ENCODE measurements at regions not wholly inside any gene's neighbourhood (a gene's known extent, or its start where the extent isn't known, plus 50 kb on each side); places are given as distances from the start of the nearest gene placed in this dataset.
"Not testable (repeated sequence)": the region's sequence is repeated elsewhere in the genome, so short reads cannot be mapped to it uniquely, and the experiment has no call there.

GRCh38 chr4:72704925-72705640 is 136.1 kb upstream of the ADAMTS3 start:
- 84% methylated on average over 7 of the region's 7 CpGs for WGBS
- H3K27me3 ChIP-seq (ENCODE audit: control insufficient read depth in 2 of 2, insufficient read depth in 1 of 2, low read length in 1 of 2); H3K36me3 ChIP-seq (ENCODE audit: control insufficient read depth in 2 of 2, insufficient read depth in 2 of 2, low read length in 1 of 2); DNase-seq (ENCODE audit: low read depth in 6 of 9, low spot score in 9 of 9); H3K9me3 ChIP-seq (ENCODE audit: control insufficient read depth in 2 of 2, insufficient read depth in 1 of 2, low read length in 1 of 2); H3K4me1 ChIP-seq (ENCODE audit: control insufficient read depth in 2 of 2, insufficient read depth in 2 of 2, low read length in 2 of 2); H3K27ac ChIP-seq (ENCODE audit: low read depth in 1 of 2, low read length in 1 of 2); H3K4me3 ChIP-seq (ENCODE audit: low read length in 2 of 2): not testable (repeated sequence)

- DNase-seq (ENCODE audit: low read depth in 6 of 9, low spot score in 9 of 9): no peak
- Histone ChIP-seq H3K27me3 (ENCODE audit: control insufficient read depth in 2 of 2, insufficient read depth in 1 of 2, low read length in 1 of 2) (no peaks in the 10 kb centered on the region), H3K4me3 (ENCODE audit: low read length in 2 of 2) (no peak overlapping the region), H3K4me1 (ENCODE audit: control insufficient read depth in 2 of 2, insufficient read depth in 2 of 2, low read length in 2 of 2) (no peaks in the 10 kb centered on the region), H3K27ac (ENCODE audit: low read depth in 1 of 2, low read length in 1 of 2) (no peak overlapping the region), H3K9me3 (ENCODE audit: control insufficient read depth in 2 of 2, insufficient read depth in 1 of 2, low read length in 1 of 2) (no peaks in the 10 kb centered on the region), H3K36me3 (ENCODE audit: control insufficient read depth in 2 of 2, insufficient read depth in 2 of 2, low read length in 1 of 2) (no peaks in the 10 kb centered on the region)
- 89% methylated on average over 3 of the region's 3 CpGs for WGBS
Measured at GRCh38 chr4:72702948-72703347, 133.9 kb upstream of the ADAMTS3 start.

- Histone ChIP-seq H3K36me3 (ENCODE audit: control insufficient read depth in 2 of 2, insufficient read depth in 2 of 2, low read length in 1 of 2) (no peaks in the 10 kb centered on the region), H3K9me3 (ENCODE audit: control insufficient read depth in 2 of 2, insufficient read depth in 1 of 2, low read length in 1 of 2) (no peaks in the 10 kb centered on the region), H3K27me3 (ENCODE audit: control insufficient read depth in 2 of 2, insufficient read depth in 1 of 2, low read length in 1 of 2) (no peaks in the 10 kb centered on the region), H3K27ac (ENCODE audit: low read depth in 1 of 2, low read length in 1 of 2) (no peak overlapping the region), H3K4me3 (ENCODE audit: low read length in 2 of 2) (peak overlapping the region; percentile 21 to 49), H3K4me1 (ENCODE audit: control insufficient read depth in 2 of 2, insufficient read depth in 2 of 2, low read length in 2 of 2) (no peaks in the 10 kb centered on the region)
- WGBS: 24% methylated on average over 7 of the region's 7 CpGs
- DNase-seq (ENCODE audit: low read depth in 6 of 9, low spot score in 9 of 9): peak; percentile 11 to 69 (median 23)
Measured at GRCh38 chr4:72701987-72702819, 133.2 kb upstream of the ADAMTS3 start.

GRCh38 chr4:72690771-72691170 is 121.8 kb upstream of the ADAMTS3 start:
- 63% methylated on average over 1 of the region's 1 CpG for whole genome bisulfite sequencing

GRCh38 chr4:72689923-72690322 is 120.9 kb upstream of the ADAMTS3 start:
- Histone ChIP-seq H3K4me3 (ENCODE audit: low read length in 2 of 2) (no peak overlapping the region), H3K36me3 (ENCODE audit: control insufficient read depth in 2 of 2, insufficient read depth in 2 of 2, low read length in 1 of 2) (no peaks in the 10 kb centered on the region), H3K27me3 (ENCODE audit: control insufficient read depth in 2 of 2, insufficient read depth in 1 of 2, low read length in 1 of 2) (no peaks in the 10 kb centered on the region), H3K4me1 (ENCODE audit: control insufficient read depth in 2 of 2, insufficient read depth in 2 of 2, low read length in 2 of 2) (no peaks in the 10 kb centered on the region), H3K27ac (ENCODE audit: low read depth in 1 of 2, low read length in 1 of 2) (no peak overlapping the region), H3K9me3 (ENCODE audit: control insufficient read depth in 2 of 2, insufficient read depth in 1 of 2, low read length in 1 of 2) (peaks cover 0 to 4% of the 10 kb centered on the region in 2 donors)
- 95% methylated on average over 1 of the region's 1 CpG for WGBS
- DNase-seq (ENCODE audit: low read depth in 6 of 9, low spot score in 9 of 9): no peak

More at GRCh38 chr4:72690771-72691170, 121.8 kb upstream of the ADAMTS3 start:
- Histone ChIP-seq H3K4me3 (ENCODE audit: low read length in 2 of 2) (no peak overlapping the region), H3K4me1 (ENCODE audit: control insufficient read depth in 2 of 2, insufficient read depth in 2 of 2, low read length in 2 of 2) (no peaks in the 10 kb centered on the region), H3K9me3 (ENCODE audit: control insufficient read depth in 2 of 2, insufficient read depth in 1 of 2, low read length in 1 of 2) (peaks cover 0 to 4% of the 10 kb centered on the region in 2 donors), H3K36me3 (ENCODE audit: control insufficient read depth in 2 of 2, insufficient read depth in 2 of 2, low read length in 1 of 2) (no peaks in the 10 kb centered on the region), H3K27me3 (ENCODE audit: control insufficient read depth in 2 of 2, insufficient read depth in 1 of 2, low read length in 1 of 2) (no peaks in the 10 kb centered on the region), H3K27ac (ENCODE audit: low read depth in 1 of 2, low read length in 1 of 2) (no peak overlapping the region)
- no peak for DNase-seq (ENCODE audit: low read depth in 6 of 9, low spot score in 9 of 9)

GRCh38 chr4:72686390-72686789 is 117.4 kb upstream of the ADAMTS3 start:
- not testable (repeated sequence) for H3K36me3 ChIP-seq (ENCODE audit: control insufficient read depth in 2 of 2, insufficient read depth in 2 of 2, low read length in 1 of 2); H3K9me3 ChIP-seq (ENCODE audit: control insufficient read depth in 2 of 2, insufficient read depth in 1 of 2, low read length in 1 of 2); H3K4me1 ChIP-seq (ENCODE audit: control insufficient read depth in 2 of 2, insufficient read depth in 2 of 2, low read length in 2 of 2); H3K27me3 ChIP-seq (ENCODE audit: control insufficient read depth in 2 of 2, insufficient read depth in 1 of 2, low read length in 1 of 2); H3K4me3 ChIP-seq (ENCODE audit: low read length in 2 of 2); H3K27ac ChIP-seq (ENCODE audit: low read depth in 1 of 2, low read length in 1 of 2); DNase-seq (ENCODE audit: low read depth in 6 of 9, low spot score in 9 of 9)
- WGBS: 97% methylated on average over 2 of the region's 2 CpGs

GRCh38 chr4:72679666-72680065 is 110.6 kb upstream of the ADAMTS3 start:
- WGBS: 94% methylated on average over 2 of the region's 2 CpGs
- H3K4me1 ChIP-seq (ENCODE audit: control insufficient read depth in 2 of 2, insufficient read depth in 2 of 2, low read length in 2 of 2): no peaks in the 10 kb centered on the region
- H3K36me3 ChIP-seq (ENCODE audit: control insufficient read depth in 2 of 2, insufficient read depth in 2 of 2, low read length in 1 of 2): no peaks in the 10 kb centered on the region
- no peaks in the 10 kb centered on the region for H3K27me3 ChIP-seq (ENCODE audit: control insufficient read depth in 2 of 2, insufficient read depth in 1 of 2, low read length in 1 of 2)
- no peak overlapping the region for H3K4me3 ChIP-seq (ENCODE audit: low read length in 2 of 2)
- no peak for DNase-seq (ENCODE audit: low read depth in 6 of 9, low spot score in 9 of 9)
- H3K27ac ChIP-seq (ENCODE audit: low read depth in 1 of 2, low read length in 1 of 2): no peak overlapping the region
- H3K9me3 ChIP-seq (ENCODE audit: control insufficient read depth in 2 of 2, insufficient read depth in 1 of 2, low read length in 1 of 2): no peaks in the 10 kb centered on the region

GRCh38 chr4:72677886-72678285 is 108.9 kb upstream of the ADAMTS3 start:
- H3K4me3 ChIP-seq (ENCODE audit: low read length in 2 of 2): no peak overlapping the region
- no peaks in the 10 kb centered on the region for H3K27me3 ChIP-seq (ENCODE audit: control insufficient read depth in 2 of 2, insufficient read depth in 1 of 2, low read length in 1 of 2)
- H3K36me3 ChIP-seq (ENCODE audit: control insufficient read depth in 2 of 2, insufficient read depth in 2 of 2, low read length in 1 of 2): no peaks in the 10 kb centered on the region
- H3K27ac ChIP-seq (ENCODE audit: low read depth in 1 of 2, low read length in 1 of 2): no peak overlapping the region
- no peaks in the 10 kb centered on the region for H3K4me1 ChIP-seq (ENCODE audit: control insufficient read depth in 2 of 2, insufficient read depth in 2 of 2, low read length in 2 of 2)
- no peak for DNase-seq (ENCODE audit: low read depth in 6 of 9, low spot score in 9 of 9)
- H3K9me3 ChIP-seq (ENCODE audit: control insufficient read depth in 2 of 2, insufficient read depth in 1 of 2, low read length in 1 of 2): no peaks in the 10 kb centered on the region

GRCh38 chr4:72677265-72677664 is 108.2 kb upstream of the ADAMTS3 start:
- no peak overlapping the region for H3K4me3 ChIP-seq (ENCODE audit: low read length in 2 of 2)
- WGBS: 90% methylated on average over 4 of the region's 4 CpGs
- H3K27me3 ChIP-seq (ENCODE audit: control insufficient read depth in 2 of 2, insufficient read depth in 1 of 2, low read length in 1 of 2): no peaks in the 10 kb centered on the region
- no peaks in the 10 kb centered on the region for H3K36me3 ChIP-seq (ENCODE audit: control insufficient read depth in 2 of 2, insufficient read depth in 2 of 2, low read length in 1 of 2)
- H3K27ac ChIP-seq (ENCODE audit: low read depth in 1 of 2, low read length in 1 of 2): no peak overlapping the region
- DNase-seq (ENCODE audit: low read depth in 6 of 9, low spot score in 9 of 9): no peak
- H3K4me1 ChIP-seq (ENCODE audit: control insufficient read depth in 2 of 2, insufficient read depth in 2 of 2, low read length in 2 of 2): no peaks in the 10 kb centered on the region
- no peaks in the 10 kb centered on the region for H3K9me3 ChIP-seq (ENCODE audit: control insufficient read depth in 2 of 2, insufficient read depth in 1 of 2, low read length in 1 of 2)
